PC-9 (cell line): ENCODE measurements at regions not wholly inside any gene's neighbourhood (a gene's known extent, or its start where the extent isn't known, plus 50 kb on each side); places are given as distances from the start of the nearest gene placed in this dataset.

ENCODE experiments used
- BruUV-seq: library from RNA; stranded (reverse); fragments of 400-500 nt; replicated peaks from 2 replicates; lab custom pipeline; 2021; lab: Mats Ljungman, UMichigan
- CTCF ChIA-PET: fragments of 300-600 bp; sonication (Branson Sonifier 250); formaldehyde crosslinking; loops from one replicate; lab custom pipeline; 2022; ENCODE audit warnings: antibody characterized with exemption; lab: Charles Lee
- POLR2A ChIA-PET: fragments of 300-600 bp; sonication (Branson Sonifier 250); formaldehyde crosslinking; loops from one replicate; lab custom pipeline; 2022; ENCODE audit warnings: antibody characterized with exemption; ENCODE audit not compliant: unreplicated experiment; lab: Charles Lee
- DNase-seq, 2 experiments: peaks; one replicate each; pipeline versions ENCODE4 v3.0.0 to v3.0.0-alpha.2; 2015 to 2022; ENCODE audit warnings: mixed read lengths in 1 of 2
- H2AFZ ChIP-seq: fragments of 200-600 bp; sonication (generic); 2 replicates; pipeline ENCODE4 v1.8.1; 2017; ENCODE audit warnings: antibody characterized with exemption
- H3F3A ChIP-seq: fragments of 200-600 bp; sonication (generic); 2 replicates; pipeline ENCODE4 v1.8.1; 2017; ENCODE audit warnings: antibody characterized with exemption, mild to moderate bottlenecking, low read depth; ENCODE audit not compliant: insufficient read depth
- H3K27ac ChIP-seq: fragments of 200-600 bp; sonication (generic); 2 replicates; pipeline ENCODE4 v1.6.1; 2016; ENCODE audit warnings: mixed run types
- H3K27me3 ChIP-seq: fragments of 200-600 bp; sonication (generic); 2 replicates; pipeline ENCODE4 v1.6.1; 2016; ENCODE audit warnings: low read depth, mixed run types; ENCODE audit not compliant: insufficient read depth
- H3K36me3 ChIP-seq: fragments of 200-600 bp; sonication (generic); 2 replicates; pipeline ENCODE4 v1.6.1; 2016; ENCODE audit warnings: low read depth, mixed run types
- H3K4me1 ChIP-seq: fragments of 200-600 bp; sonication (generic); replicated peaks from 2 replicates; pipeline ENCODE4 v1.6.1; 2016; ENCODE audit warnings: mixed run types; ENCODE audit not compliant: insufficient read depth
- H3K4me2 ChIP-seq: fragments of 200-600 bp; sonication (generic); 2 replicates; pipeline ENCODE4 v1.6.1; 2017; ENCODE audit warnings: mixed run types
- H3K4me3 ChIP-seq: fragments of 200-600 bp; sonication (generic); 2 replicates; pipeline ENCODE4 v1.6.1; 2016; ENCODE audit warnings: mixed run types
- H3K79me2 ChIP-seq: fragments of 200-600 bp; sonication (generic); 2 replicates; pipeline ENCODE4 v1.6.1; 2017; ENCODE audit warnings: low read depth, mixed run types
- H3K9me2 ChIP-seq: fragments of 200-600 bp; sonication (generic); 2 replicates; pipeline ENCODE4 v1.8.1; 2017; ENCODE audit warnings: mild to moderate bottlenecking; ENCODE audit not compliant: insufficient read depth
- H3K9me3 ChIP-seq: fragments of 200-600 bp; sonication (generic); 2 replicates; pipeline ENCODE4 v1.8.1; 2016; ENCODE audit warnings: low read depth; ENCODE audit not compliant: insufficient read depth
- H4K20me1 ChIP-seq: fragments of 200-600 bp; sonication (generic); 2 replicates; pipeline ENCODE4 v1.8.1; 2017; ENCODE audit not compliant: insufficient read depth
- CTCF ChIP-seq: fragments of 200-600 bp; sonication (generic); conservative IDR thresholded peaks from 2 replicates; pipeline ENCODE4 v1.6.1; 2017; ENCODE audit warnings: mixed run types, antibody characterized with exemption, mild to moderate bottlenecking, moderate library complexity
- EZH2 ChIP-seq: fragments of 200-600 bp; sonication (generic); IDR thresholded peaks from 2 replicates; pipeline ENCODE4 v1.8.0; 2017; ENCODE audit warnings: antibody characterized with exemption, low read depth
- intact Hi-C: fragments of 100-400 bp; cut with micrococcal nuclease; formaldehyde crosslinking; loops from one replicate; pipeline ENCODE4 v1.10.0; 2022; ENCODE audit not compliant: unreplicated experiment

- Histone ChIP-seq H3K4me3 (no peak overlapping the region), H4K20me1 (no peaks in the 10 kb centered on the region), H2AFZ (no peak overlapping the region), H3K27me3 (no peaks in the 10 kb centered on the region), H3K79me2 (no peaks in the 10 kb centered on the region), H3K9me2 (no peaks in the 10 kb centered on the region), H3K4me1 (peaks cover 40% of the 10 kb centered on the region), H3K9me3 (no peaks in the 10 kb centered on the region), H3K4me2 (peak overlapping the region; percentile 64), H3K27ac (peak overlapping the region; percentile 88), H3F3A (peaks cover 40% of the 10 kb centered on the region), H3K36me3 (no peaks in the 10 kb centered on the region)
- BruUV-seq: TSS peak; percentile 67
- ChIA-PET CTCF (no interaction called here), POLR2A (interaction anchor here (0.9 kb wide), 1 partner anchor 140 kb away, joined by 5 read pairs; no protein-coding TSS in a partner anchor)
- TF ChIP-seq EZH2 (no peak), CTCF (no peak)
- no peak for DNase-seq
- intact Hi-C loops: loop anchor here (2.0 kb wide), 1 partner anchor 321 kb away; no protein-coding TSS in a partner anchor
Observed at GRCh38 chr3:194001728-194002459, 134.1 kb upstream of the HES1 start.

GRCh38 chr3:194003114-194004057 is 132.6 kb upstream of the HES1 start:
- peak; percentile 98 for DNase-seq
- Histone ChIP-seq H3K9me2 (no peaks in the 10 kb centered on the region), H3K4me1 (peaks cover 40% of the 10 kb centered on the region), H3K27me3 (no peaks in the 10 kb centered on the region), H3K4me3 (peak overlapping the region; percentile 35; the same call in 1 of the 2 replicates), H3F3A (peaks cover 40% of the 10 kb centered on the region), H3K4me2 (peak overlapping the region; percentile 64), H4K20me1 (no peaks in the 10 kb centered on the region), H3K9me3 (no peaks in the 10 kb centered on the region), H2AFZ (0 out of 2 replicates have a peak overlapping the region, but pooled peaks have one; percentile 22), H3K36me3 (no peaks in the 10 kb centered on the region), H3K27ac (peak overlapping the region; percentile 88), H3K79me2 (no peaks in the 10 kb centered on the region)
- TF ChIP-seq EZH2: no peak
- TF ChIP-seq CTCF: no peak
- ChIA-PET CTCF (interaction anchor here (0.7 to 1.4 kb wide), 5 partner anchors 19 to 222 kb away, joined by 3 to 4 read pairs (median 3); no protein-coding TSS in a partner anchor), POLR2A (interaction anchor here (0.5 to 1.7 kb wide), 24 partner anchors 23 to 312 kb away, joined by 3 to 68 read pairs (median 5); partner anchors contain the start of gene HES1)
- BruUV-seq: no TSS peak
- intact Hi-C loops: loop anchor here (1.0 to 2.0 kb wide), 17 partner anchors 21 to 319 kb away; no protein-coding TSS in a partner anchor

- TF ChIP-seq EZH2: no peak
- TF ChIP-seq CTCF: 0 out of 2 replicates have a peak, but pooled peaks have one; percentile 6
- POLR2A ChIA-PET: no interaction called here
- Histone ChIP-seq H3K9me2 (no peaks in the 10 kb centered on the region), H3K4me1 (peaks cover 40% of the 10 kb centered on the region), H3K27ac (peak overlapping the region; percentile 88), H3K4me3 (no peak overlapping the region), H3K9me3 (no peaks in the 10 kb centered on the region), H4K20me1 (no peaks in the 10 kb centered on the region), H3K27me3 (no peaks in the 10 kb centered on the region), H3K79me2 (no peaks in the 10 kb centered on the region), H3F3A (peaks cover 41% of the 10 kb centered on the region), H3K4me2 (peak overlapping the region; percentile 44), H2AFZ (no peak overlapping the region), H3K36me3 (no peaks in the 10 kb centered on the region)
- CTCF ChIA-PET: interaction anchor here (0.7 to 0.8 kb wide), 3 partner anchors 70 to 128 kb away, joined by 3 to 7 read pairs (median 4); no protein-coding TSS in a partner anchor
- no TSS peak for BruUV-seq
- DNase-seq: no peak
- intact Hi-C loops: loop anchor here (2.0 to 5.0 kb wide), 2 partner anchors 17 to 201 kb away; no protein-coding TSS in a partner anchor
Observed at GRCh38 chr3:194005930-194006501, 129.9 kb upstream of the HES1 start.
